Brain pericyte (primary cell): ENCODE measurements at regions not wholly inside any gene's neighbourhood (a gene's known extent, or its start where the extent isn't known, plus 50 kb on each side); places are given as distances from the start of the nearest gene placed in this dataset.

Source experiments
- DNase-seq: peaks from one replicate; pipeline ENCODE4 v3.0.0-alpha.2; 2012; ENCODE audit warnings: low read depth, low spot score

DNA sequence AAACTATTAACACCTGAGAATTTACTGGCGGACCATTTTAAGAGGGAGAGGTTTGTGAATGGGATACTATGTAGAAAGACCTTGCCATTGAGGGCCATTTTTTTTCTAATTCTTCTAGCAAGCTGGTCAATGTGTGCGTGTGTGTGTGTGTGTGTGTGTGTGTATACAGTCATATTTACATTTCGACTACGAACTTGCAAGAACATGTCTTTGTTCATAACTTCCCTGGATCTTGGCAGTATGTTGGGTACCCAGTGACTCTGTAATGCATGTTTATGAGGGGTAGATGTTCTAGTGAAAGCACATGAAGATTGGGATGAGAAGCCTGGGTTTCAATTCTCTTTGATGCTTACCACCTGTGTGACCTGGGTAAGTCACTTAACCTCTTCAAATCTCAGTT, 133.6 kb downstream of the UBE2E3 start:
- DNase-seq, result no peak

DNA sequence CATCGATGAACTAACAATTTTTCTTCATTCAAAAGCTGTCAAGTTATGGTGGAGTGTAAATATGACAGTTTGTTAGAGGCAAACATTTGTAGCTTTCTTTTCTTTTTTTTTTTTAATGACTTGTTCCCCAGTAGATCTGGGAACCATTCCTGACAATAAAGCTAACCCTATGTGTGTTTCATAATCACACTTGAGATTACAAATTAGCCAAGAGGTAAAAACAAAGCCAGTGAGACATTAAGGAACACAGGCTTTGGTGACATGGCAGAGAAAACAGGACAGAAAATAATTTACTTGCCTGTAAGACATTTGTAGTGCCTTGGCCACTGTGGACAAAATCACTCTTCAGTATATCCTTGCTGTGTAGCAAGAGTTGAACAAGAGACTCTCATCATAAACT, 135.9 kb downstream of the UBE2E3 start:
- DNase-seq, result no peak

DNA sequence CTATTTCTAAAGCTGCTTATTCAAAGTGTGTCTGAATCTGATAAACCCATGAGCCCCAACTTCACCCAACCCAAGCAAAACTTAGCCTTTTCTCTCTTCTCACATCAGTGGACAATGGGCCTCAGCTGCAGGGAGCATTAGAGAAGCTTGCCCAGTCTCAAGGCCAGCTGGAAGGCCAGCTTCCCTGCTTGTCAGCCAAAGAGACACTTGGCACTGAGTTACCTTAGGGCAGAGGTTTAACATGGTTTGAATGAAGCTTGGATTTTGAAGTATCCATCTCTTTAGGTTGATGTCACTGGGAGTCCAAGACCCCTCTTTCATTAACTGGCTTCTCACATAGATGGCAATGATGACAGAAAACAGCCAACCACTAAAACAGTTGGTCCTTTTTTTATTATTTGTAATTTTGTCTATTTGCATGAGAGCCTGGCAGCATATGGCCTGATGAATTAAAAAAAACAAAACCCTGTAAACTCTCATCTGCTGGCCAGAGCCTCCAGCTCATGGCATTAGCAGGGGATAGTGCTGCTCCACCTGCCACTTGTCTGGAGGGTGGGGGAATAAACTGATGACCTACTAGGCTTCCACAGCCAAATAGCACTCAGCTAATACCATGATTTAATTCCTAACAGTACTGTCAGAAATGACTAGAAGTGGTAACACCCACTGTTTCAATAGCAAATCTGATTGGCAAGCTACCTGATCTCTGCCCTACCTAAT, 137.0 kb downstream of the UBE2E3 start:
- DNase-seq, result no peak

DNA sequence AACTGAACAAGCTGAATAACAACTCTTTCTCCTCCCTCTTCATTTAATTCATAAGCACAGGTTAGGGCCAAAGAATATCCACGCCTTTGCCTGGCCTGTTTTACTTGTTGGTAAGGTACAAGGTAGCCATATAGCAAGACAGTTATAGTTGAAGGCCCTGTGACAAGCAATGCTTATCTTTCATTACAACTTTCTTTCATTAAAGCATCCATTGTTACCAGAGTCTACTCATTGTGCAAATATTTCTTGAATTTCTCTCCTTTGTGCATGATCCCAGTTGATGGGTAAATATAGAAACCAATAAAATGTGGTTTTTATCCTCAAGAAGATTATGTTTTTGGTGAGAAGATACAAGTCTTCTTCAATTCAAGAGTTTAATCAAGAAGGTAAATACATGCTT, 140.2 kb downstream of the UBE2E3 start:
- no peak for DNase-seq

DNA sequence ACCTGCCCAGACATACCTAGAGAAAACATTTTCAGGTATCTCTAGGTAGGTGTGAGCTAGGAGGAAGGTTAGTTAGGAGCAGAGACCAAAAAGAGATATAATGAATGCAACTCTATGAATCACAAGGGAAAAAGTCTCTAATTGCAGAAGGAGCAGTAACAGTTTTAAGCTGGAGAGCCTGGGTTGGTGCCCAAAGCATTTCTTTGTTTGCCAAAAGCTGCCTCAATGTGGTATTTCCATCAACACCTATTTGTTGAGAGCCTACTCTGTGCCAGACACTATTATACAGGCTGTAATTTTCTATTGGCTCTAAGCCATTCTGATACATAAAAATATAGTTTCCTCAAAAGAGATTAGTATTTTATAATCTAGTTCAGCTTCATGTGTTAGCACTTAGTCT, 141.6 kb downstream of the UBE2E3 start:
- no peak for DNase-seq

DNA sequence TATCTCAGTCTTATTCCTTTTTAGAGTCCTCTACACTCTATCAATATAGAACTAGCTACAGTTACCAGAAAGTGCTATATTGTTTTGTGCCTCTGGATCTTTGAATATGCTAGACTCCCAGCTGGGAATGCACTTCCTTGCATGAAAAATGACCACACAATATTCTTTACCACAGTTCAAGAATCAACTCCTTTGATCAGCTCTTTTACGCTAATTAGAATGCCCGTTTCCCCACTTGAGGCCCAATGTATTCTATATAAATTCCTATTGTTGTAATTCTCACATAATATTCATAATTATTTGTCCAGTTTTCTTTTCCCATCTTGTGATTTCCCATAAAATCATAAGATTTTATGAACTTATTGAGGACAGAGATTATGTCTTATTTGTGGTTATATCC, 142.2 kb downstream of the UBE2E3 start:
- DNase-seq, result no peak

DNA sequence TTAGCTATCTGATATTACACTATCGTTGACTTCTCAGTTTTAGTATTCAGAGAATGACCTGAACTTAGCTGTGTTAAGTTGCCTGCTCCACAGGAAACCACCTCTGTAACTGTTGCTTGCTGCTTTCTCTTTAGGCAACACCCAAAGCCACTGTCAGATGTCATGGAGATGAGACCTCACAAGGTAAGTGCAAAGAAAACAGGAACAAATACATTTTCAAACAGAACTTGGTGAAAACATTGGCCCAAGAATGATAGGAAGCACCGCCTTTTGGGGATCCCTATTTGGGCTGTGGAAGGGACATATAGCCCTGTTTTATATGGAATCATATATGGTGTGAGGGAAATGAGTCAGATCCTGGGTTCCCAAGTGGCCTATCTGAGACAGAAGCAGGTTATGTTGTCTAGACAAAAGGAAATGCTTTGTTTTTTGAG, 143.4 kb downstream of the UBE2E3 start:
- no peak for DNase-seq

DNA sequence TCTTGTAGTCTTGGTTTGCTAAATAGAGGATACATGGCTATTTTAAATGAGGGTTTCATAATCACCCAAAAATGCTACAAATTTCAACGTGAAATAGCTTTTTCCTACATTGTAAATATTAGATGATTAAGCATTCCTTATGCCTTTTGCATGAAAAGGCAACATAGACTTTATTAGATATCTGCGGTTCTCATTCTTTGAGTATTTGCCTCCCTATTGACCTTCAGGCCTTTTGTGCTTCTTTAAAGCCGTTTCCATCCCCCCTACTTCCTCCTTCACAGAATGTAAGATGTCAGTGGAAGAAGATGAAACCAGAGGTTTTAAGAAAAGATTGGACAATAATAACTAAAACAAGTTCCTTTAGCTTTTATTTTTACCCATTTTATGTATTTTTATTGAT, 144.1 kb downstream of the UBE2E3 start:
- no peak for DNase-seq

DNA sequence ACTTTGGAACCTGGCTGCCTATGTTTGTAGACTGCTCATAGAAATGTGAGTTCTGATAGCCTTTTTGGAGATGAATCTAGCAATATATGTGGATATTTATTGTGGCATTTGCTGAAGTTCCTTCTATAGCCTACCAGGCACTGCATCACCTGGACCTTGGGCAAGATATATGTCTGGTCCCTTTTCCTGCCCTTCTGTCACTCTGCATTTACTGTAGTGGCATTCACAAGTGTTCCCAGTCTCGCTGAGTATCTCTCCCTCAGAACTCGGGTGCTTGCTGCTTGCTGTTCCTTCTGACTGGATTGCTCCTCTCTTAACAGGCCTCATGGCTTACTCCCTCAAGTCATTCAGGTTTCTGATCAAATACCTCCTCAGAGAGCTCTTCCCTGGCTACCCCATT, 145.0 kb downstream of the UBE2E3 start:
- DNase-seq, result no peak

DNA sequence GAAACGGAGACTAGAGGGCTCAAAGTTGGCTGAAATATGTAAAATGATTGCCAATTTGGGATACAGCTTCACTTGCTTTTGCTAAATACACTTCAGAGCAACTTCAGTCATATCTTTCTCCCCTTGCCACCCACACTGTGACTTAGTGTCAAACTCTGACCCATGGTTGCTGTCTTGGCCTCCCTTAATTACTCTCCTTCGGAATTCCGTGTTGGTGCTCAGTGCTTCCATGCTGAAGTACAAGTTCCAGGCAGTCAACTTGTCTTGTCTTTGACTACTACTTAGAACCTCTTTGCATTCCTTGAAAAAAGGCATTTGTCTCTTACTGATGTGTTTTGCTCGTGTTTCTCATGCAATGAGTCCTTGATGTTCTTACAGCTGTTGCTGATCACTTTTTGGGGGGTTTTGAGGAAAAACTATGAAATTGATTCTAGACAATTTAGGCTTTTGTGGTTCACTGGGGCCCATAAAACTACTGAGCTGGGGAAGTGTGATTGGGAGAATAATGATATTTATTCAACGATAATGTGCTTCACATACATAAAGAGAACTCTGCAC, 146.0 kb downstream of the UBE2E3 start:
- no peak for DNase-seq

DNA sequence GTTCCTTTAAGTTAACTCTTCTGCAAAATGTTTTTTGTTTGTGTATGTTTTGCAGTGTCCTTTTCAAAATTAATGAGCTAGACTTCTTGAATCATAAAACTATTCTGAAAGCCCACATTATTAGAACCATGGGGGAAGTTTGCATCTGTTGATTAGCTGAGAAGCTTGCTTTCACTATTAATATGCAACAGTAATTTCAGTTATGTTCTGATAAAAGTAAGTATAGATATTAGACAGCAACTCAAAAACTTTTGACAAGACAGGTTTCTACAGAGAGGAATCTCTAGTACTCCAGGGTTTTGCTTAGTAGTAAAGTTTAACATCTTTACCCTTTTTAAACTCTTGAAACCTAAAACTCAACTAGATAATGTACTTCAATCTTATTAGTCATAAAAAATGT, 147.8 kb downstream of the UBE2E3 start:
- no peak for DNase-seq

DNA sequence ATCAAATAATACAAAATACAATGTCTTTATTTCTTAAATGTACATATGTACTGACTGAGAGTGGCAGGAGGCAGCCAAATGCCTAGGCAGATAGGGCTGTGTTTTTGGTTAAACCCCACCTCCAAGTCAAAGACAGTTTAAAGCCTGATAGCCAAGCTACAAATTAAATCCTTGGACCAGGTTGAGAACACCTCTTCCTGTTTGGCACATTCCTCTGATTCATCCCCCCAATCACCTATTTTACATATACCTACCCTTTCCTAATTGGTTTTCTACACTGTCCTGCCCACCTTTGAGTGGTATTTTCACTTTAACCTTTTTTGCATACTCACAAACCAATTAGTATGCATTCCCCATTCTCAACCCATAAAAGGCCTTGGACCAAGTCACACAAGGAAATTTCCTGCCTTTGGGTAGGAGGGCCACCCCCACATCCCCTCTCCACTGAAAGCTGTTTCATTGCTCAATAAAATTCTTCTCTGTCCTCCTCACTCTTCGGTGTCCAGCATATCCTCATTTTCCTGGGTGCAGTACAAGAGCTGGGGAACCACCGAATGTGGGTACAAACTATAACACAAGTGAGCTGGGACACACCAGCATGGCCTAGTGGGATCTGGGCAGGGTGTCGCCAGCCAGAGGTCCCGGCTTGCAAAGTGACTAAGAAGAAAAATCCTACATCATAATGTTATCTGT, 149.1 kb downstream of the UBE2E3 start:
- DNase-seq, result no peak

DNA sequence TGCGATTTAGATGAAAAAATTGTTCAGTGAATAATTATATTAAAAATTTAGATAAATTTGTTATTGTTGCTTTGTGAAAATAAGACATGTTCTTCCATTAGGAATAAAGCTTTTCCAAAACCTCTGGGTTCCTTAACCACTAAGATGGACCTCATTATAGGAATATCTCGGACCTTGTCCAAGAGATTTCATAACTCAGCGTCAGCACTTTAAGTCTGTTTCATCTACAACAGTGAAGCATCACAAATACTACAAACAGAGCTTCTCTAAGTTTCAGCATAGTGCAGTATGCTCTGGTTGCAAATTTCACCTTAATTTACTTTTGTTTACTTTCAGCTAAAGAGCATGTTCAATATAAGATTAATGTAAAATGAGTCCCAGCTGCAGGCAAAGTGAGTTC, 150.3 kb downstream of the UBE2E3 start:
- no peak for DNase-seq

DNA sequence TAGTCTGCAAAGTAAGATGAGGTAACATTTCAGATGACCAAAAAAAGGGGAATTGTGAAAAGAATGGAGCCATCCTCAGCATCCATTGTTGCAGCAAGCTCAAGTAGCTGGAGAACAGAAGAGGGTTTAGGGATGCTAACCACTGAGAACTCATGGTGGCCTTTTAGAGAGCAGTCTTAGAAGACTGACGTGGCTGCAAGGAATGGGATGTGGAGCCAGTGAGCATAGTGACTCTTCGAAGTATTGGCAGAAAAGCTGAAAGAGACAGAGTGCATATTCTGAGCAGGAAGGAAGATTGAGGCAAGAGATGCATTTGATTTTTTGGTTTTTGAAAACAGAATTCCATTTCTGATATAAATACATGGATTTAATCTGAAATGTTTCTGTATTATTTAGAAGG, 151.2 kb downstream of the UBE2E3 start:
- DNase-seq, result no peak

DNA sequence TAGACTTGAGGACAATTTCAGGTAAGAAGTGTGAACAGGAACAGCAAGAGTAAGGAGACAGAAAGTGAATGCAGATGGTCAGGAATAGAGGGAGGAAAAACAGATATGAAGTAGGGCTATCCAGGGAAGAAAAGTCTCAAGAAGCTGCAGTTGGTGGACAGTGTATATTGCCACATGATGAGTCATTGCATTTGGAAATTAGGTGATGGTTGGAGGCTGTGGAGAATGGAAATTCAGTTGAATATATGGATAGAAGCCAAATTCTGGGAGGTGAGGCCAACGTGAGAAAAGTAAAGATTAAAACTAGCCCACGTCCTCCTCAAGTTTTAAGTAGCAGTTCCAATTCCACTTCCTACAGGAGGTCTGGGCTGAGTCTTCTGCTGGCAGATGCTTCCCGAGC, 158.4 kb downstream of the UBE2E3 start:
- no peak for DNase-seq

DNA sequence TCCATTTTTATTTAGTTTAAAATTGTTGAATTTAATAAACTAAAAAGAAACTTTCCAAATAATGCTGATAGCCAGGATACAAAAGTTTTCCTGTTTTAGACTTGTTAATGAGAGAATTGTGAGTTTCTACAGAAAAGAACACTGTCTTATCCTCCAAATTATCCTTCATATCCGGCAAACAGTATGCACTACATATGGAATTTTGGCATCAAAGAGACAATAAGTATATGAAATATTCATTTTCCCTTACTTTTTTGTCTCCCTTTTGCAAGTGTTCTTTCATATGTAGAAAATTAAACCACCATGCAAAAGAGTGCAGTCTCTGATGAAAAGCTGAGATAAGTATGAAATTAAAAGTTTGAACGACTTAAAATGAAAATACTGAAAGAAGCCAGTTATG, 159.4 kb downstream of the UBE2E3 start:
- no peak for DNase-seq

DNA sequence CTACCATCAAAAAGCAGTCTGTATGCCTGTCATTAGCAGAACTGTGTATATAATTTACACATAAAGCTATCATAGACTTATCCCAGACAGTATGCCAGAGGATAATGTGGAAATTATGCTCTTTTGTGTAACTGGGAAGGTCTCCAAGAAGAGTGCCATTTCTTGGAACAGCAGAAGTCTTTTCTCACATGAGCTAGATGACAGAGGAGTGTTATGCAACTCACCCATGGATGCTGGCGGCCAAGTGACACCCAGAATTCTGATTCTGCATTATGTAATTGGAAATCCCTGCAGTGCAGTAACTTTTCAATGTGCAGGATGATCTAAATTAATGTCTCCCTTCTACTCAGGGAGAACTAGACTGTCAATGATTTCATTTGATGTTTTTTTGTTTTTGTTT, 160.0 kb downstream of the UBE2E3 start:
- DNase-seq, result no peak

DNA sequence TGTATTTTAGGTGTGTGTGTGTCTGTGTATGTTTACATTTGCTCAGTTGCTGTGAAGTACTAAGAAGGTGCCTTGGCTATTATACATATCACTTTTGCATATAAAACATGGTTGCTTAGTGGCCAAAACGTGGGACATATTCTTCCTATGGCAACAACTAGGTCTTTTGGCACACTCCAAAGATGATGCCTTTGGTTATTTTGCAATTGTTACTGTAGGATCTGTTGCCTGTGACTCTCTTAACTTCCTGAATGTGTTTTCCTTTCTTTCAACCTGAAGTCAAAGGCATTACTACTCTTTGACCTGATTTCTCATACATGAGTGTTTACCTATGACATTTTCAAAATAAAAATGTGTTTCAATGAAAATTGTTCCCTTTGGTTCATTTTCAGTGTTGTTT, 160.5 kb downstream of the UBE2E3 start:
- no peak for DNase-seq

DNA sequence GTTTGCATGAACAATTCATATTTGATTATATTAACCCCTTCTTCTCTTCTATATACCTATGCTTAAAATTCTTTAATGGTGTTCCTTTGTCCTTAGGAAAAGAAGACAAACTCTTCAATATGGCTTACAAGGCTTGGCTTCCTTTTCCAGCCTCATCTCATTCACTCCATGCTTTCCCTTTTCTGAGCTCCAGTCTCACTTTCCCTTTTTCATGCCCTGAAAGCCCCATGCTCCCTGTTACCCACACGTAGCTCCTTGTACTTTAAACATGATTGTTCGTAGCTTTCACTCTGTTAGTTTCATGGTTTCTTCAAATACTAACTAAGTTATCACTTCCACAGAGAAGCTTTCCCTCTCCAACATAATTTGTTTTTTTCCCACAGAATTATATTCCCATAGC, 161.3 kb downstream of the UBE2E3 start:
- no peak for DNase-seq

DNA sequence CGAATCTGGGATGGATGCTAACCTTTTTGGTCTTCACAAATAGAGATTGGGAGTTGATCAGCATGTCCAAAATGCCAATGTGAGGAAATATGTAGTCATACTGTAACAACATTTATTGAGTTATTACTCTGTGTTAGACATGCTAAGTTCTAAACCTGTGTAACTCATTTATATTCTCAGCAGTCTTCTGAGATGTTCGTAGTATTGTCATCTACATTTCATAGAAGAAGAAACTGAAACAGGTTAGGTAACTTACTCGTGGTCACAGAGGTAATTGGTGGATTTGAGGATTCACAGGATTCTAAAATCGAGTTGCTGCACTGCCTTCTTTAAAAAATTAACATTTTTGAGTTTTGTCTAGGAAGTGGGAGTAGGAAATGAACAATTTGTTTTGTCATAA, 162.1 kb downstream of the UBE2E3 start:
- DNase-seq, result no peak

DNA sequence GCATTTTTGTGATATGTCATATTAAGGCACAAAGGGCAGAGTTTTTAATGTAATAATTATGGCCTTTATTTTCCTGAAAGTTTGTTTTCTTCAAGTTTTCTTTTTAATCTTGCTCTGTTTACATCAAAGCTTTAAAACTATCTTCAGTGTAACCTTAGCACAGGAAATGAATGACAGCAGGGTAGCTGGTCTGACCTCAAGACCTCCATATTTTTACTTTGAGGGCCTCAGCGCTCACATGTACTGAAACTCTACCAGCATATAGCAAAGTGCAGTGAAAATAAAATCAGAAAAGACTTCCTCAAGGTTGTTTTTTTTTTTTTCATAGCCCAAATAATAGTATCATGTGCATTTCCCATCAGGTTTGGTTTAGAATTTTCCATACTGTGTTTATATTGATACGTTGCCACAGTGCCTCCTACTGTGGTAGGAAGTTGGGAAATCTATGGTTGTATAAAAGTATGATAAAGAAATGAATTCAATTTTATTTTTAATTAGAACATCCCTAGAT, 163.4 kb downstream of the UBE2E3 start:
- peak; percentile 57 for DNase-seq

DNA sequence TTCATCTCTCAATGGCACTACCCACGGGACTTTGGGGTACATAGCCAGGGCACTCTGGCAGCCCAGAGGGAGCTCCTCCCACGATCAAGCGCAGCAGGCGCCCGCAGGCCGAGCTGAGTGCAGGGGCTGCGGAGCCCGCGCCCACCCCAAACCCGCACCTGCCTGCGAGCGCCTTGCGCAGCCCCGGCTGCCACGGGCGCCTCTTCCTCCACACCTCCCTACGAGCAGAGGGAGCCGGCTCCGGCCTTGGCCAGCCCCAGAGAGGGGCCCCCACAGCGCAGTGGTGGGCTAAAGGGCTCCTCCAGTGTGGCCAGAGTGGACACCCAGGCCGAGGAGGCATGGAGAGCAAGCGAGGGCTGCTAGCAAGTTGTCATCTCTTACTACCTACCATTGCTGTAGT, 165.2 kb downstream of the UBE2E3 start:
- no peak for DNase-seq

DNA sequence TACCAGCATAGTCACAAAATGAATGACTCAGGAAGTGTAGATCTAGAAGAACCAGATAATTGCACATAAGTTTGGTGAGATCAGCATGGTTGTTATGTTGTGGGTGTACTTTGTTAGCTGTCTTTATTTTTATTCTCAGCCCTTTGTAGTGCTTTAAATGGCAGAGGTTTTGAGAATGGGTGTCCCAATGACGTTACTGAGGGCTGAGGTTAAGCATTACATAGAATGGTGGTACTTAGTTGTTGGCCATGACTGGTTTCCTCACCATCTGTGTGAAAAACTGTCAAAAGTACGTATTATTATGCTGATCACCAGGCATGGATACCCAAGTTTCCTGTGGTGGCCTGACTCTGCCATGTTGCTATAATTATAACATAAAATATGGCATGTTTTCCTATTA, 165.8 kb downstream of the UBE2E3 start:
- no peak for DNase-seq
